ENCODE measurements at regions not wholly inside any gene's neighbourhood (a gene's known extent, or its start where the extent isn't known, plus 50 kb on each side); places are given as distances from the start of the nearest gene placed in this dataset.

DNA sequence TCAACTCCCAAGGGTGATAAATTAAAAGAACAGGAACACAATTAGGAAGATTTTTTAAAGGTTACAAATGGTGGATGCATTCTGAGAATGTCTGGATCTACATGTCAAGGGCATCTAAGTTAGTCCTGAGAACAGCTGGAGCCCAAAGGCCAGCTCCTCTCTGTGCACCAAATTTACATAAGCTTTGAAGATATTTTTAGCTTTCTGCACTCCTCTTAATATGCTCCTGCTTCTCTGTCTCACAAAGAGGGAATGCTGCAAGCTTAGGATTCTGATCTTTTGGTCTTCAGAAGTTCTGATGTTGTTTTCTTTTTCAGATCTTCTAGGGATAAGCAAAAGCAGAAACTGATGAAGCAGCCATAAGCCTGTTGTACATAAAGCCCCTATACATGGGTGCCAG lies 309.8 kb upstream of the NCAM1 start:
- no peak overlapping the region for H3K4me3 ChIP-seq
- H3K27me3 ChIP-seq: no peaks in the 10 kb centered on the region
- H3K27ac ChIP-seq: no peak overlapping the region
- H2AFZ ChIP-seq: no peak overlapping the region
- H4K20me1 ChIP-seq (ENCODE audit: insufficient read depth, poor library complexity, severe bottlenecking): no peaks in the 10 kb centered on the region
- no peak overlapping the region for H3K4me2 ChIP-seq
- H3K9me3 ChIP-seq (ENCODE audit: low read depth): no peaks in the 10 kb centered on the region
- no peak for DNase-seq (ENCODE audit: low spot score)
- TF ChIP-seq EZH2 (IDR thresholded peaks at IDR 0.05; ENCODE audit: borderline replicate concordance) (no peak), EZH2phosphoT487 (IDR thresholded peaks at IDR 0.05; ENCODE audit: low read depth, severe bottlenecking, unreplicated experiment) (no peak)
- TF ChIP-seq, protein P1, sequence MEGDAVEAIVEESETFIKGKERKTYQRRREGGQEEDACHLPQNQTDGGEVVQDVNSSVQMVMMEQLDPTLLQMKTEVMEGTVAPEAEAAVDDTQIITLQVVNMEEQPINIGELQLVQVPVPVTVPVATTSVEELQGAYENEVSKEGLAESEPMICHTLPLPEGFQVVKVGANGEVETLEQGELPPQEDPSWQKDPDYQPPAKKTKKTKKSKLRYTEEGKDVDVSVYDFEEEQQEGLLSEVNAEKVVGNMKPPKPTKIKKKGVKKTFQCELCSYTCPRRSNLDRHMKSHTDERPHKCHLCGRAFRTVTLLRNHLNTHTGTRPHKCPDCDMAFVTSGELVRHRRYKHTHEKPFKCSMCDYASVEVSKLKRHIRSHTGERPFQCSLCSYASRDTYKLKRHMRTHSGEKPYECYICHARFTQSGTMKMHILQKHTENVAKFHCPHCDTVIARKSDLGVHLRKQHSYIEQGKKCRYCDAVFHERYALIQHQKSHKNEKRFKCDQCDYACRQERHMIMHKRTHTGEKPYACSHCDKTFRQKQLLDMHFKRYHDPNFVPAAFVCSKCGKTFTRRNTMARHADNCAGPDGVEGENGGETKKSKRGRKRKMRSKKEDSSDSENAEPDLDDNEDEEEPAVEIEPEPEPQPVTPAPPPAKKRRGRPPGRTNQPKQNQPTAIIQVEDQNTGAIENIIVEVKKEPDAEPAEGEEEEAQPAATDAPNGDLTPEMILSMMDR (IDR thresholded peaks at IDR 0.05; ENCODE audit: poor library complexity): no peak
- H3K79me2 ChIP-seq: no peaks in the 10 kb centered on the region
- H3K9me2 ChIP-seq (replicated peaks; ENCODE audit: insufficient read depth): no peaks in the 10 kb centered on the region
- H3K4me1 ChIP-seq (ENCODE audit: insufficient read depth): no peaks in the 10 kb centered on the region
- H3K36me3 ChIP-seq (replicated peaks; ENCODE audit: insufficient read depth, low read depth): no peaks in the 10 kb centered on the region

GRCh38 chr11:112652786-112653390 lies 308.3 kb upstream of the NCAM1 start:
- TF ChIP-seq EZH2phosphoT487 (IDR thresholded peaks at IDR 0.05; ENCODE audit: low read depth, severe bottlenecking, unreplicated experiment) (no peak), EZH2 (IDR thresholded peaks at IDR 0.05; ENCODE audit: borderline replicate concordance) (no peak)
- TF ChIP-seq, protein P1 (IDR thresholded peaks at IDR 0.05; ENCODE audit: poor library complexity): no peak
- no peak for DNase-seq (ENCODE audit: low spot score)
- Histone ChIP-seq H3K36me3 (replicated peaks; ENCODE audit: insufficient read depth, low read depth) (no peaks in the 10 kb centered on the region), H3K27me3 (no peaks in the 10 kb centered on the region), H3K79me2 (no peaks in the 10 kb centered on the region), H3K4me1 (ENCODE audit: insufficient read depth) (no peaks in the 10 kb centered on the region), H3K4me2 (no peak overlapping the region), H3K27ac (no peak overlapping the region), H2AFZ (no peak overlapping the region), H3K4me3 (no peak overlapping the region), H3K9me3 (ENCODE audit: low read depth) (no peaks in the 10 kb centered on the region), H3K9me2 (replicated peaks; ENCODE audit: insufficient read depth) (no peaks in the 10 kb centered on the region), H4K20me1 (ENCODE audit: insufficient read depth, poor library complexity, severe bottlenecking) (no peaks in the 10 kb centered on the region)
- 88% methylated on average over 3 of the region's 3 CpGs for WGBS (ENCODE audit: low lambda C conversion rate, missing lambda C conversion rate)

DNA sequence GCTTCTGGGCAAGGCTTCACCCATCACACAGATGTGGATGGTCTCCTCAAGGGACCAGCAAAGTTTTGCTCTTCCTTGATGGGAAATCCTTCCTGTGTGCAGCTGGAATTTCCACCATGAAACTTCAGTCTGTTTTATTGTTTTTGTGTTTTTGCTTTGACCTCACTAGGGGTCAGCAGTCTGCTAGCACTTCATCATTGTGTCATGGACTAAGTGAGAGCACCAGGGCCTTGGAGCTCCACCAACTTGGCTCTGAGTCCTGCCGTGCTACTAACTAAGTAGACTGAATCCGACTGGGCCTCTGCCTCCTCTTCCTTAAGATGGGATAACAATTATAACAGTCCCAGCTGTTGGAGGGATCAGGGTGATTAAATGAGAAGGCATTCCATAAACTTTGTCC lies 305.8 kb upstream of the NCAM1 start:
- Histone ChIP-seq H3K27ac (no peak overlapping the region), H3K36me3 (replicated peaks; ENCODE audit: insufficient read depth, low read depth) (no peaks in the 10 kb centered on the region), H3K4me3 (no peak overlapping the region), H3K4me2 (no peak overlapping the region), H3K4me1 (ENCODE audit: insufficient read depth) (no peaks in the 10 kb centered on the region), H4K20me1 (ENCODE audit: insufficient read depth, poor library complexity, severe bottlenecking) (no peaks in the 10 kb centered on the region), H3K79me2 (no peaks in the 10 kb centered on the region), H2AFZ (no peak overlapping the region), H3K9me2 (replicated peaks; ENCODE audit: insufficient read depth) (no peaks in the 10 kb centered on the region), H3K9me3 (ENCODE audit: low read depth) (no peaks in the 10 kb centered on the region), H3K27me3 (no peaks in the 10 kb centered on the region)
- DNase-seq (ENCODE audit: low spot score): peak; percentile 44
- WGBS (ENCODE audit: low lambda C conversion rate, missing lambda C conversion rate): 56% methylated on average over 2 of the region's 2 CpGs
- no peak for TF ChIP-seq EZH2 (IDR thresholded peaks at IDR 0.05; ENCODE audit: borderline replicate concordance)
- no peak for TF ChIP-seq EZH2phosphoT487 (IDR thresholded peaks at IDR 0.05; ENCODE audit: low read depth, severe bottlenecking, unreplicated experiment)
- TF ChIP-seq, protein P1 (IDR thresholded peaks at IDR 0.05; ENCODE audit: poor library complexity): no peak

Data from hepatocyte (in vitro differentiated cells).